ENCODE measurements at regions not wholly inside any gene's neighbourhood (a gene's known extent, or its start where the extent isn't known, plus 50 kb on each side); places are given as distances from the start of the nearest gene placed in this dataset.

DNA sequence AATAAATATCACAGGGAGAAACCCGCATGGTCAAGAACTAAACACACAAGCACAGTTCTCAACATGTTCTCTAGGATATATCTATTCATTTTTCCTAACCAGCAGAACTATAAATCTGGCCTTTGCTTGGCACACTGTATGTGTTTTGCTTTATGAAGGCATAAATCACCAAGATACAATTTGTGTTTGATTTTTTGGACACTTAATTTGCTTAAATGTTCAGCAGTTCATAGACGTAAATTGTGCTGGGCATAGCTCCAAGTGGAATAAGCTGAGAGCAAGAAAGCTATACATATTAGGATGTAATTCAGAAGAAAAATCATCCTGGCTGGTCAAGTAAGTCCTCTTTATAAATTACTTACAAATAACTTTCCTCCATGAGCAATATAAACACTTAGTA is 341.5 kb upstream of the ATP5MC3 start:
- TF ChIP-seq FOXK2 (IDR thresholded peaks at IDR 0.05) (no peak), SP1 (IDR thresholded peaks at IDR 0.05) (no peak), FOXM1 (IDR thresholded peaks at IDR 0.05; ENCODE audit: borderline replicate concordance) (no peak), BHLHE40 (IDR thresholded peaks at IDR 0.05; ENCODE audit: borderline replicate concordance) (no peak), LEF1 (IDR thresholded peaks at IDR 0.05; ENCODE audit: borderline replicate concordance) (no peak), ZNF384 (IDR thresholded peaks at IDR 0.05) (no peak)
- TF ChIP-seq, protein P1, sequence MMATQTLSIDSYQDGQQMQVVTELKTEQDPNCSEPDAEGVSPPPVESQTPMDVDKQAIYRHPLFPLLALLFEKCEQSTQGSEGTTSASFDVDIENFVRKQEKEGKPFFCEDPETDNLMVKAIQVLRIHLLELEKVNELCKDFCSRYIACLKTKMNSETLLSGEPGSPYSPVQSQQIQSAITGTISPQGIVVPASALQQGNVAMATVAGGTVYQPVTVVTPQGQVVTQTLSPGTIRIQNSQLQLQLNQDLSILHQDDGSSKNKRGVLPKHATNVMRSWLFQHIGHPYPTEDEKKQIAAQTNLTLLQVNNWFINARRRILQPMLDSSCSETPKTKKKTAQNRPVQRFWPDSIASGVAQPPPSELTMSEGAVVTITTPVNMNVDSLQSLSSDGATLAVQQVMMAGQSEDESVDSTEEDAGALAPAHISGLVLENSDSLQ (IDR thresholded peaks at IDR 0.05) = no peak
